Esophagus squamous epithelium (tissue), 4 donors: ENCODE measurements at regions not wholly inside any gene's neighbourhood (a gene's known extent, or its start where the extent isn't known, plus 50 kb on each side); places are given as distances from the start of the nearest gene placed in this dataset.

Experiments
- CTCF ChIP-seq, 6 experiments: fragments of 450-650 bp in 4 of 6; fragments of 200-600 bp in 2 of 6; sonication (generic) in 2 of 6; IDR thresholded peaks; one replicate each; pipeline ENCODE4 v1.5.1; 2016 to 2019; ENCODE audit warnings: antibody characterized with exemption in 6 of 6, mild to moderate bottlenecking in 4 of 6, moderate library complexity in 4 of 6
- POLR2A ChIP-seq, 4 donors: fragments of 450-650 bp; IDR thresholded peaks; one replicate each; pipeline ENCODE4 v1.6.1; 2017; ENCODE audit warnings: antibody characterized with exemption in 4 of 4, mild to moderate bottlenecking in 4 of 4, moderate library complexity in 3 of 4

DNA sequence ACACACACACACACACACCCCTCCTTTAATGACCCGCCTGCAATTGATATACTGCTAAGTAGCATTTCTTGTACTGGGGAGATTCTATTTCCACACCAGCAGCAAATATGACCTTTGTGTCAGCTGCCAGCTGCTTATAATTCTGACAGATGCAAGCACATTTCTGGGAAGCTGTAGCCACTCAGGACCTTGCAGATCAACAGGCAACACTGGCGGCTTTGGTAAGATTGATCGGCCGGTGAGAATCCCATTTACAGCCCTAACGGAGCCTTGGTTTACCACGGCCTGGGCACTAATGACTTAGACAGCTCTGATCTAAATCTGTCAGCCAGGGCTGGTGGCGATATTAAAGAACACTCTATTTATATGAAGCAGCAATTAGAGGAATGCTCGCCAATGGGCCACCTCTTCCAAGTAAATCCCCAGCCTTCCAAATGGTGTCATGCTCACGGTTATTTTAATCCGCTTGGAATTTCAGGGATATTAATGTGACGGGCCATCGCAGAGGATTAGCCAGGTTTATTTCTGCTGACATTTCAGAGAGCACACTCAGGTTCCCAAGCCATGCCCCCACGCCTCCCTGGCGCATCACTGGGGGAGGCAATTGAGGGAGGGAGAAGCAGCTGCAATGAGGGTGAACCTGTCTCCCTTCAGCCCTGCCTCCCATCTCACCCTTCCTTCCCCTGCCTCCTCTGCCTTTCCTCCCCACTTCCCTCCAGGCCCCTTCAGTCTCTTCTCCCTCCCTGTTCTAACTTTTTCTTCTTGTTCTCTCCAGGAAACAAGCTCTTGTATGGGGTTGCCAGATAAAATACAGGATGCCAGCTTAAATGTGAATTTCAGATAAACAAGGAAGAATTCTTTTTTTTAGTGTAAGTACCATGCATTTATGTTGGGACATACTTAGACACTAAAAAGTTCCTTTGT is 287.0 kb downstream of the TLE3 start:
- TF ChIP-seq CTCF (IDR thresholded peaks at IDR 0.05) (no peak), POLR2A (IDR thresholded peaks at IDR 0.05) (no peak)
